ENCODE measurements at regions not wholly inside any gene's neighbourhood (a gene's known extent, or its start where the extent isn't known, plus 50 kb on each side); places are given as distances from the start of the nearest gene placed in this dataset.

GRCh38 chr4:151811403-151811802 lies 50.6 kb upstream of the GATB start:
- H3K79me2 ChIP-seq (ENCODE audit: control insufficient read depth, low read length): no peaks in the 10 kb centered on the region
- H3F3A ChIP-seq (ENCODE audit: control insufficient read depth, insufficient read depth): no peaks in the 10 kb centered on the region
- H3K4me1 ChIP-seq (ENCODE audit: control insufficient read depth, low read length): no peaks in the 10 kb centered on the region
- H3K27ac ChIP-seq (ENCODE audit: low read depth, low read length): no peak overlapping the region
- no peak for TF ChIP-seq CTCF (IDR thresholded peaks at IDR 0.05; ENCODE audit: low read depth, low read length, poor library complexity, severe bottlenecking)
- TF ChIP-seq EZH2phosphoT487 (IDR thresholded peaks at IDR 0.05; ENCODE audit: borderline replicate concordance, low read length): no peak
- H3K9me2 ChIP-seq (replicated peaks; ENCODE audit: control insufficient read depth, low read length): no peaks in the 10 kb centered on the region
- H3K9me3 ChIP-seq (ENCODE audit: control insufficient read depth, insufficient read depth, low read length): no peaks in the 10 kb centered on the region
- H3K4me2 ChIP-seq (ENCODE audit: low read length): no peak overlapping the region
- H3K27me3 ChIP-seq (ENCODE audit: control insufficient read depth, low read length): no peaks in the 10 kb centered on the region; the same call in 1 of the 2 replicates
- H3K36me3 ChIP-seq (ENCODE audit: control insufficient read depth, low read length): no peaks in the 10 kb centered on the region
- H4K20me1 ChIP-seq (ENCODE audit: control insufficient read depth, insufficient read depth, low read depth, low read length): no peaks in the 10 kb centered on the region
- no peak overlapping the region for H3K4me3 ChIP-seq (ENCODE audit: low read length)

Measured in DOHH2 (cell line).